ENCODE measurements at regions not wholly inside any gene's neighbourhood (a gene's known extent, or its start where the extent isn't known, plus 50 kb on each side); places are given as distances from the start of the nearest gene placed in this dataset.

- intact Hi-C loops (cut with DNase I; ENCODE audit: low total_unique reads) = no loop called here
- Histone ChIP-seq H3K27ac (no peak overlapping the region), H3K36me3 (no peaks in the 10 kb centered on the region), H3K4me1 (no peaks in the 10 kb centered on the region), H3K9me3 (no peaks in the 10 kb centered on the region), H3K27me3 (no peaks in the 10 kb centered on the region), H3K4me3 (no peak overlapping the region)
- no peak for DNase-seq (ENCODE audit: low spot score in 2 of 2)
- no peak for TF ChIP-seq POLR2A (IDR thresholded peaks at IDR 0.05)
- TF ChIP-seq, protein P1, sequence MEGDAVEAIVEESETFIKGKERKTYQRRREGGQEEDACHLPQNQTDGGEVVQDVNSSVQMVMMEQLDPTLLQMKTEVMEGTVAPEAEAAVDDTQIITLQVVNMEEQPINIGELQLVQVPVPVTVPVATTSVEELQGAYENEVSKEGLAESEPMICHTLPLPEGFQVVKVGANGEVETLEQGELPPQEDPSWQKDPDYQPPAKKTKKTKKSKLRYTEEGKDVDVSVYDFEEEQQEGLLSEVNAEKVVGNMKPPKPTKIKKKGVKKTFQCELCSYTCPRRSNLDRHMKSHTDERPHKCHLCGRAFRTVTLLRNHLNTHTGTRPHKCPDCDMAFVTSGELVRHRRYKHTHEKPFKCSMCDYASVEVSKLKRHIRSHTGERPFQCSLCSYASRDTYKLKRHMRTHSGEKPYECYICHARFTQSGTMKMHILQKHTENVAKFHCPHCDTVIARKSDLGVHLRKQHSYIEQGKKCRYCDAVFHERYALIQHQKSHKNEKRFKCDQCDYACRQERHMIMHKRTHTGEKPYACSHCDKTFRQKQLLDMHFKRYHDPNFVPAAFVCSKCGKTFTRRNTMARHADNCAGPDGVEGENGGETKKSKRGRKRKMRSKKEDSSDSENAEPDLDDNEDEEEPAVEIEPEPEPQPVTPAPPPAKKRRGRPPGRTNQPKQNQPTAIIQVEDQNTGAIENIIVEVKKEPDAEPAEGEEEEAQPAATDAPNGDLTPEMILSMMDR (IDR thresholded peaks at IDR 0.05) = no peak
- TF ChIP-seq POLR2AphosphoS5 (IDR thresholded peaks at IDR 0.05) = no peak
These were observed 197.2 kb upstream of the TMPO start for GRCh38 chr12:98317939-98318899.

- intact Hi-C loops (cut with DNase I; ENCODE audit: low total_unique reads) = no loop called here
- H3K27me3 ChIP-seq = no peaks in the 10 kb centered on the region
- H3K4me3 ChIP-seq = no peak overlapping the region
- H3K9me3 ChIP-seq = no peaks in the 10 kb centered on the region
- H3K4me1 ChIP-seq = no peaks in the 10 kb centered on the region
- TF ChIP-seq POLR2AphosphoS5 (IDR thresholded peaks at IDR 0.05) = no peak
- TF ChIP-seq, protein P1 (IDR thresholded peaks at IDR 0.05) = no peak
- TF ChIP-seq POLR2A (IDR thresholded peaks at IDR 0.05) = no peak
- H3K27ac ChIP-seq = no peak overlapping the region
- no peak for DNase-seq (ENCODE audit: low spot score in 2 of 2)
- no peaks in the 10 kb centered on the region for H3K36me3 ChIP-seq
These were observed 195.5 kb upstream of the TMPO start for GRCh38 chr12:98319716-98320425.

- no peak overlapping the region for H3K27ac ChIP-seq
- no peaks in the 10 kb centered on the region for H3K27me3 ChIP-seq
- intact Hi-C loops (cut with DNase I; ENCODE audit: low total_unique reads) = no loop called here
- H3K4me1 ChIP-seq = no peaks in the 10 kb centered on the region
- no peaks in the 10 kb centered on the region for H3K9me3 ChIP-seq
- no peak for DNase-seq (ENCODE audit: low spot score in 2 of 2)
- no peak overlapping the region for H3K4me3 ChIP-seq
- TF ChIP-seq, protein P1 (IDR thresholded peaks at IDR 0.05) = no peak
- TF ChIP-seq POLR2A (IDR thresholded peaks at IDR 0.05) (no peak), POLR2AphosphoS5 (IDR thresholded peaks at IDR 0.05) (no peak)
- H3K36me3 ChIP-seq = no peaks in the 10 kb centered on the region
These were observed 190.4 kb upstream of the TMPO start for GRCh38 chr12:98325003-98325402.

- Histone ChIP-seq H3K36me3 (no peaks in the 10 kb centered on the region), H3K9me3 (no peaks in the 10 kb centered on the region), H3K4me1 (no peaks in the 10 kb centered on the region), H3K27me3 (no peaks in the 10 kb centered on the region), H3K4me3 (no peak overlapping the region), H3K27ac (no peak overlapping the region)
- no peak for DNase-seq (ENCODE audit: low spot score in 2 of 2)
- intact Hi-C loops (cut with DNase I; ENCODE audit: low total_unique reads) = no loop called here
- TF ChIP-seq, protein P1 (IDR thresholded peaks at IDR 0.05) = no peak
- TF ChIP-seq POLR2A (IDR thresholded peaks at IDR 0.05) (no peak), POLR2AphosphoS5 (IDR thresholded peaks at IDR 0.05) (no peak)
These were observed 186.9 kb upstream of the TMPO start for GRCh38 chr12:98328467-98328866.

DNA sequence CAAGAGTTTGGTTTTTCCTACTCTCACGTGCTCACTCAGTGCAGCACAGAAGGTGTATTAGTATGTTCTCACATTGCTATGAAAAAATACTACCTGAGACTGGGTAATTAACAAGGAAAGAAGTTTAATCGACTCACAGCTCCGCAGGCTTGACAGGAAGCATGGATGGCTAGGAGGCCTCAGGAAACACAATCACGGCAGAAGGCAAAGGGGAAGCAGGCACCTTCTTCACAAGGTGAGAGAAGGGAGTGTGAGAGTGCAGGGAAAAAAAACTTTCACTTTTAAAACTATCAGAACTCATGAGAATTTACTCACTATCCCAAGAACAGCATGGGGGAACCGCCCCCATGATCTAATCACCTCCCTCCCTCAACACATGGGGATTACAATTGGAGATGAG is 185.8 kb upstream of the TMPO start:
- Histone ChIP-seq H3K9me3 (no peaks in the 10 kb centered on the region), H3K36me3 (no peaks in the 10 kb centered on the region), H3K4me1 (no peaks in the 10 kb centered on the region), H3K4me3 (no peak overlapping the region), H3K27me3 (no peaks in the 10 kb centered on the region), H3K27ac (no peak overlapping the region)
- TF ChIP-seq POLR2A (IDR thresholded peaks at IDR 0.05) (no peak), POLR2AphosphoS5 (IDR thresholded peaks at IDR 0.05) (no peak)
- TF ChIP-seq, protein P1 (IDR thresholded peaks at IDR 0.05) = no peak
- DNase-seq (ENCODE audit: low spot score in 2 of 2) = no peak
- intact Hi-C loops (cut with DNase I; ENCODE audit: low total_unique reads) = no loop called here

All from breast epithelium (tissue), 4 donors.